ENCODE measurements at regions not wholly inside any gene's neighbourhood (a gene's known extent, or its start where the extent isn't known, plus 50 kb on each side); places are given as distances from the start of the nearest gene placed in this dataset.

GRCh38 chr14:29042551-29042950 lies 276.0 kb downstream of the FOXG1 start:
- peak; percentile 45 for DNase-seq

GRCh38 chr14:29043737-29044136 lies 277.1 kb downstream of the FOXG1 start:
- no peak for DNase-seq

GRCh38 chr14:29045237-29045636 lies 278.6 kb downstream of the FOXG1 start:
- DNase-seq: no peak

GRCh38 chr14:29054119-29054518 lies 287.5 kb downstream of the FOXG1 start:
- peak; percentile 58 for DNase-seq

- no peak for DNase-seq
These were observed 289.5 kb downstream of the FOXG1 start for GRCh38 chr14:29056041-29056566.

GRCh38 chr14:29061702-29062101 lies 295.1 kb downstream of the FOXG1 start:
- peak; percentile 57 for DNase-seq

- DNase-seq: peak; percentile 52
These were observed 295.9 kb downstream of the FOXG1 start for GRCh38 chr14:29062466-29062865.

- peak; percentile 87 for DNase-seq
These were observed 296.4 kb downstream of the FOXG1 start for GRCh38 chr14:29062976-29063375.

GRCh38 chr14:29064305-29064900 lies 297.8 kb downstream of the FOXG1 start:
- peak; percentile 41 for DNase-seq

GRCh38 chr14:29069228-29069627 lies 302.6 kb downstream of the FOXG1 start:
- DNase-seq: no peak

GRCh38 chr14:29075761-29076160 lies 309.2 kb downstream of the FOXG1 start:
- DNase-seq: no peak

- no peak for DNase-seq
These were observed 311.3 kb downstream of the FOXG1 start for GRCh38 chr14:29077916-29078315.

- DNase-seq: peak; percentile 82
These were observed 312.4 kb downstream of the FOXG1 start for GRCh38 chr14:29078810-29079522.

GRCh38 chr14:29085546-29085945 lies 319.0 kb downstream of the FOXG1 start:
- DNase-seq: peak; percentile 92

GRCh38 chr14:29089849-29090248 lies 323.3 kb downstream of the FOXG1 start:
- no peak for DNase-seq

- peak; percentile 82 for DNase-seq
These were observed 325.5 kb downstream of the FOXG1 start for GRCh38 chr14:29092121-29092520.

- peak; percentile 64 for DNase-seq
These were observed 330.9 kb downstream of the FOXG1 start for GRCh38 chr14:29097476-29097875.

GRCh38 chr14:29098656-29099055 lies 332.1 kb downstream of the FOXG1 start:
- DNase-seq: peak; percentile 64

GRCh38 chr14:29102266-29102665 lies 335.7 kb downstream of the FOXG1 start:
- DNase-seq: peak; percentile 88

GRCh38 chr14:29102996-29103395 lies 336.4 kb downstream of the FOXG1 start:
- peak; percentile 99 for DNase-seq

- no peak for DNase-seq
These were observed 342.3 kb downstream of the FOXG1 start for GRCh38 chr14:29108908-29109307.

GRCh38 chr14:29109589-29109988 lies 343.0 kb downstream of the FOXG1 start:
- no peak for DNase-seq

- DNase-seq: no peak
These were observed 345.0 kb downstream of the FOXG1 start for GRCh38 chr14:29111554-29111953.

- DNase-seq: no peak
These were observed 356.4 kb downstream of the FOXG1 start for GRCh38 chr14:29123017-29123416.

GRCh38 chr14:29126361-29126760 lies 359.8 kb downstream of the FOXG1 start:
- DNase-seq: no peak

Measured in NCI-H69 (cell line).